Right cardiac atrium (tissue), 5 donors: ENCODE measurements at regions not wholly inside any gene's neighbourhood (a gene's known extent, or its start where the extent isn't known, plus 50 kb on each side); places are given as distances from the start of the nearest gene placed in this dataset.

ENCODE experiments used
- ATAC-seq, 2 donors: fragments of 200-7000 bp; cut with Tn5 transposase; one replicate each; pipeline versions ENCODE4 v1.8.0 to v1.9.1; 2020; ENCODE audit warnings: moderate library complexity in 2 of 2, mild to moderate bottlenecking in 1 of 2
- DNase-seq, 3 donors: peaks; one replicate each; pipeline ENCODE4 v3.0.0-alpha.2; 2020
- H3K27ac ChIP-seq: one replicate; pipeline ENCODE4 v1.5.1; 2013; ENCODE audit warnings: mild to moderate bottlenecking, low read length, control low read depth, moderate library complexity
- H3K27me3 ChIP-seq: one replicate; pipeline ENCODE4 v1.6.1; 2013; ENCODE audit not compliant: control insufficient read depth, insufficient read depth
- H3K4me1 ChIP-seq: one replicate; pipeline ENCODE4 v1.6.1; 2013; ENCODE audit warnings: low read length; ENCODE audit not compliant: control insufficient read depth, insufficient read depth
- H3K4me3 ChIP-seq: one replicate; pipeline ENCODE4 v1.5.1; 2013; ENCODE audit warnings: low read length, control low read depth
- H3K9me3 ChIP-seq: one replicate; pipeline ENCODE4 v1.6.1; 2013; ENCODE audit warnings: low read length; ENCODE audit not compliant: control insufficient read depth
- WGBS: extraction: QIAGEN DNeasy Blood & Tissue Kit; methylation state at CpG from one replicate; pipeline ENCODE4 v1.1.7; 2013; 5-methylcytosine and 5-hydroxymethylcytosine counted together
- intact Hi-C, 4 donors: fragments of 100-400 bp; cut with DNase I; formaldehyde crosslinking; loops; one replicate each; pipeline versions ENCODE4 v1.11.0 to v1.14.0; 2022 to 2023
- donor health status: healthy with polysubstance abuse.
- donor health status: DM: no; HTN: yes; CAD: no.
- donor health status: DM: no; HTN: no; CAD: no.
- donor health status: DM: no; HTN: yes; CAD: no; lungs with severe emphysema.
- donor health status: DM: yes; HTN: yes; CAD: no.

DNA sequence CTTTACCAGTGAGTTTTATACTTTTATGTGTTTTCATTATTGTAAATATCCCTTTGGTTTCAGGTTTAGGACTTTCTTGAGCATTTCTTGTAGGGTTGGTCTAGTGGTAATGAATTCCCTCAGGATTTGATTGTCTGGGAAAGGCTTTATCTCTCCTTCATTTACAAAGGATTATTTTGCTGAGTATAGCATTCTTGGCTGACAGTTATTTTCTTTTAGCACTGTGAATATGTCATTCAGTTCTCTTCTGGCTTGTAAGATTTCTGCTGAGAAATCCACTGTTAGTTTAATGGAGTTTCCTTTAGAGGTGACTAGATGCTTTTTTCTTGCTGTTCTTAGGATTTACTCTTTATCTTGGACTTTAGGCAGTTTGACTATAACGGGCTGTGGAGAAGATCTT is 373.9 kb downstream of the TSN start:
- Histone ChIP-seq H3K27me3 (no peaks in the 10 kb centered on the region), H3K9me3 (no peaks in the 10 kb centered on the region), H3K4me3 (no peak overlapping the region), H3K4me1 (no peaks in the 10 kb centered on the region), H3K27ac (no peak overlapping the region)
- DNase-seq (no peak), ATAC-seq (no peak)
- intact Hi-C loops = no loop called here
- WGBS = 93% methylated on average over 1 of the region's 1 CpG

DNA sequence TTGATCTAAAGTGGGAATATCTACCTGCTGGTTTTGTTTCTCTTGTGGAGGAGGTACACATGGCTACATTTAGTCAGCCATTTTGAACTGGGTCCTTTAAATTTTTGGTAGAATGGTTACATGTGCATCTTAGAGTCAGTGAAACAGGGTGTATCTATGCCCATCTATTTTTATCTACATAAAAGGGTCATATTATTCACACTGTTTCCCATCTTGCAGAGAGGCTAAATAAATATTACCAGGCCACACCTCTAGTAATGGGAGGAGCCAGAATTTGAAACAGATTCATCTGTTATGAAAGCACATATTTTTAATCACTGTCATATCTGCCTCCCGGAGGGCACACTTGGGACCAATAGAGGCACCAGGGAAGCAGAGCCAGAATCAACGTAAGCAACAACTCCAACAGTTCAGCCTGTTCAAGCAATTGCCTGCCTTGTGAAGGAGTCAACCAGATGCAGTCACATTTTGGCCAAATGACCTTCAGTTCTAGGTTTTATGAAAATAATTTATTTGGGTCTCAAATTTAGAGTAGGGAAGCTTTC is 376.8 kb downstream of the TSN start:
- Histone ChIP-seq H3K4me3 (no peak overlapping the region), H3K27ac (no peak overlapping the region), H3K27me3 (no peaks in the 10 kb centered on the region), H3K9me3 (no peaks in the 10 kb centered on the region), H3K4me1 (no peaks in the 10 kb centered on the region)
- peak in 1 of 2 donors; percentile 33 for ATAC-seq
- no peak for DNase-seq
- WGBS = 53% methylated on average over 2 of the region's 2 CpGs
- intact Hi-C loops = no loop called here

DNA sequence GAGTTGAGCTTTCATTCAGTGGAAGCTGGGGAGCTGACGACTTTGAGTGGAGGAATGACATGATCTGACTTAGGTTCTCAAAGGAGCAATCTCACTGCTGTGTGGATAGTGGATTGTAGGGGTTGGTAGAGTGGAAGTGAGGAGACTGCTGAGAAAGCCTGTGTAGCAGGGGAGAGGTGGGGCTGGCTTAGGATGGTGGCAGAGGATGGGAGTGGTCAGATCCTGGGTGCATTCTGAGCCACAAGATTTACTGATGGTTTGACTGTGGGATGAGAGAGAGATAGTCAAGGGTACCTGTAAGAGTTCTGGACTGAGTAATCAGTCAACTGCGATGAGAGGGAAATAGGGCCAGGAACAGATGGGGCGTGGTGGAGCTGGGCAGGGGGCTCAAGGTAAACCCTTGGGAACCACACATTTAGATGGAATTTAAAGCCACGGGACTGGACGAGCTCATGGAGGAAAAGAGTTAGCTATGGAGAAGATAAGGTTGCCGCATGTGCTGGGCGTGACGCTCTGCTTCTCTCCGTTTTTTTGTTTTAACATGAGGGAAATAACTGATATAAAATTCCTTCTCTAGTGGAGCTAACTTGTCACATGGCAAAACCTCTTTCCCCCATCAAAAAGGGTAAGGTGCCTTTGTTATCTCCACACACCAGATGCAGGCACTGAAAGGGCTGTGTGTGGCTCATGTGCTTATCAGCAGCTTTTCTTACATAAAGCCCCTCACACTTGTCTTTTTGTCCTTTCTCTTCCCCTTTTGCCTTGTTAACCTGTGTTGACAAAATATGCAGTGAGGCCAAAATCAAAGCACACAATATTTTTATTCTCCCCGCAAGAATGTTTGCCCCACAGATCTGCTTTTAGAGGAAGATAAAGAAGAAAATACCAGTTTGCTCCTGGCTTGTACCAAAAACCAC is 379.8 kb downstream of the TSN start:
- ATAC-seq (no peak), DNase-seq (no peak)
- Histone ChIP-seq H3K9me3 (no peaks in the 10 kb centered on the region), H3K27me3 (no peaks in the 10 kb centered on the region), H3K4me1 (no peaks in the 10 kb centered on the region), H3K27ac (no peak overlapping the region), H3K4me3 (no peak overlapping the region)
- 56% methylated on average over 10 of the region's 10 CpGs for WGBS
- intact Hi-C loops = no loop called here

DNA sequence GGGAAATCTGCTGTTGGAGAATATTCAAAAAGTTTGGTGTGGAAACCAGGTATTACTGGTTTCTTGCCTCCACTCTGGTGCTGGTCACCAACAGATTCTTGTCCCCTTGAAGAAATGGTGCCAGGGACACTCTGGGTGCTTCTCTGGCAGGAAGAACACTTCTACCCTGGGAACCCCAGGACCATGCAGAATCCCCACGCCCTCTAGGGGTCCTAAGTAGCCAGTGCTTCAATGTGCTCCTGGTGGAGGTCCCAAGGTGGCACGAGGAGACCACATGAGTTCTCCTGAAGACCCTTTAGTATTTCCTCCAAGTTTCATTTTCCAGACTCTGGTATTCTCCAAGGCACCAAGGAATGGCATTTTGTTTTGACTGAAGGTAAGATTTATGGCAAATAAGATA is 380.6 kb downstream of the TSN start:
- H3K4me3 ChIP-seq = no peak overlapping the region
- intact Hi-C loops = no loop called here
- no peak for DNase-seq
- 59% methylated on average over 2 of the region's 2 CpGs for WGBS
- no peak for ATAC-seq
- no peak overlapping the region for H3K27ac ChIP-seq
- no peaks in the 10 kb centered on the region for H3K27me3 ChIP-seq
- no peaks in the 10 kb centered on the region for H3K4me1 ChIP-seq
- H3K9me3 ChIP-seq = no peaks in the 10 kb centered on the region

DNA sequence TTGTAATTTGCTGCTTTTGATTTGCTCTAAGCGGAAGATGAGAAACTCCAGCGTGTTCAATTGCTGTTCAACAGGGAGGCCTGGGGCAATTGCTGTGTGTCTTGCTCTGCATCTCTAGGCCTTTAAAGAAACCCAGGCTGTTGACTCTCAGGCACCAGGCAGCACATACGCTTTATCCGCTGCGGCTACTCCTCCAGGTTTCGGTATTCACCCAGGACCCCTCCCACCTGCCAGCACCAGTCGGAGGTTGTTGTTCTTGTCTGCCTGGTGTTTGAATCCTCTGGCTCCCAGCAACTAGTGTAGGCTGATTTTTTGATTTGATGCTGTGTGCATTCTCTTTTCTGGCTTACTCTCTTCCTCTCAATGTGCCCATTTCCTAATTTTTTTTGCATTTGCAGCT is 383.1 kb downstream of the TSN start:
- Histone ChIP-seq H3K9me3 (no peaks in the 10 kb centered on the region), H3K27me3 (no peaks in the 10 kb centered on the region), H3K4me1 (no peaks in the 10 kb centered on the region), H3K27ac (no peak overlapping the region), H3K4me3 (no peak overlapping the region)
- DNase-seq (no peak), ATAC-seq (no peak)
- intact Hi-C loops = no loop called here
- WGBS = 84% methylated on average over 7 of the region's 7 CpGs

DNA sequence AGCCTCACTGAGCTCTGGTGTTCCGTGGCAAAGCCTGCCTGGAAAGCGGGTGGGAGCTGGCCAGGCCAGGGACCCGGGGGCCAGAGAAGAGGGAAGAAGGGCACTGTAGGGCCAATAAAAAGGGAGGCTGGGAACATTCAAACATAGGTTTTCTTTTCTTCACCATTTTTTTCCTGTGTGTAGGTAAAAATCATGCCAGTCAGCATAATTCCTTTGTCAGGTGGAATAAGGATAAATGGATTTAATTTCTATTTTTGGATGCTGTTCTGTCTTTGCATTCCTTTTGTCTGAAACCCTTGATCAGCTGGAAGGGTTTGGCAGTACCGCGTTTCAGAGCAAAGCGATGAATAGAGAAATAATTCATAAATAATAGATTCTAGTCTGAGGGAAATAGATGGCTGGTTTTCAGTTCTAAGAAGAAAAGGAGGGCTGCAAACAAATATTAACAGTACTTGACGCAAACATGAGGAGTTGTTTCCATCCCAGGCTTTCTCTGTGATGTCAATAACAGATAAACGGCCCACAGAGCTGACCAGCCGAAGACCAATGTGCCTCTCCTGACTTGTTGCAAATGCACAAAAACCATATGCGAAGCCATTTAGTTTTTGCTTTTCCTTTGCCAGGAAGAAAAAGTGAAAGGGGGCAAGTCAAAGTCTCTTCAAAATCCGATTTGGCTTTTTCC is 384.4 kb downstream of the TSN start:
- no peaks in the 10 kb centered on the region for H3K27me3 ChIP-seq
- DNase-seq (no peak), ATAC-seq (no peak)
- 77% methylated on average over 11 of the region's 11 CpGs for WGBS
- no peak overlapping the region for H3K27ac ChIP-seq
- intact Hi-C loops = no loop called here
- no peak overlapping the region for H3K4me3 ChIP-seq
- no peaks in the 10 kb centered on the region for H3K4me1 ChIP-seq
- H3K9me3 ChIP-seq = no peaks in the 10 kb centered on the region

DNA sequence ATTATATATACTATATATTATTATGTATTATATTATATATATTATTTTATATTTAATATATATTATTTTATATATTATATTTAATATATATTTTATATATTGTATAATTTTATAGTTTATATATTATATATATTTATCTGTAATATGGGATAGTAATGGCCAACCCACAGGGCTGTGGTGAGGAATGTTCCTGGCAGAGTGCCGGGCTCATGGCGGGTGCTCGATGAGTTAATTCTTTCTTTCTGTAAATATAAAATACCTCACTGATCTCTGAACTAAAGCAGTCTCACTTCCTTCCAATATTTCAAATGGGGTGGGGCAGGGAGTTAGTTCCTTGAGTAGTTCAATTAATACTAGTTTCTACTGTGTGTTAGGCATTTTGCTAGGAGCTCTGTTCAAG is 389.4 kb downstream of the TSN start:
- WGBS = 92% methylated on average over 3 of the region's 3 CpGs
- no peak for DNase-seq
- intact Hi-C loops = no loop called here
- Histone ChIP-seq H3K4me3 (no peak overlapping the region), H3K9me3 (no peaks in the 10 kb centered on the region), H3K27ac (no peak overlapping the region), H3K27me3 (no peaks in the 10 kb centered on the region), H3K4me1 (no peaks in the 10 kb centered on the region)
- ATAC-seq = no peak

DNA sequence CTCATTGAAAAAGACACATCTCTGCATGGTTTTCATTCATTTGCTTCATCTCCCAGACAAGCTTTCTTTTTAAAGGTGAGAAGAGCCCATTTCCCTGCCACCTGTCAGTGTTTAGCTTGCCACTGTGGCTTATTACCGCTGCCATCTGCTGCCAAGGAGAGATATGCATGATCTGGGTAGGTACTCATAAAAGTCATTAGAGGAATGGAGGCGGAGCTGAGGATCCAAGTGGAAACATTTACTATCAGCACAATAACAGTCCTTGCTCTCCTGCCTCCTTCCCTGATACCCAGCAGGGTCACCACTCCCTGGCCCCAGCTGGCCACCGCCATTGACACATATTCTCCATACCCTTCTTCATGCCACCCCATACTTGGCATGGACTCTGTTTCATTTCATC is 390.4 kb downstream of the TSN start:
- Histone ChIP-seq H3K27me3 (no peaks in the 10 kb centered on the region), H3K4me3 (no peak overlapping the region), H3K4me1 (no peaks in the 10 kb centered on the region), H3K27ac (no peak overlapping the region), H3K9me3 (no peaks in the 10 kb centered on the region)
- intact Hi-C loops = no loop called here
- WGBS = 93% methylated on average over 3 of the region's 3 CpGs
- no peak for ATAC-seq
- no peak for DNase-seq

DNA sequence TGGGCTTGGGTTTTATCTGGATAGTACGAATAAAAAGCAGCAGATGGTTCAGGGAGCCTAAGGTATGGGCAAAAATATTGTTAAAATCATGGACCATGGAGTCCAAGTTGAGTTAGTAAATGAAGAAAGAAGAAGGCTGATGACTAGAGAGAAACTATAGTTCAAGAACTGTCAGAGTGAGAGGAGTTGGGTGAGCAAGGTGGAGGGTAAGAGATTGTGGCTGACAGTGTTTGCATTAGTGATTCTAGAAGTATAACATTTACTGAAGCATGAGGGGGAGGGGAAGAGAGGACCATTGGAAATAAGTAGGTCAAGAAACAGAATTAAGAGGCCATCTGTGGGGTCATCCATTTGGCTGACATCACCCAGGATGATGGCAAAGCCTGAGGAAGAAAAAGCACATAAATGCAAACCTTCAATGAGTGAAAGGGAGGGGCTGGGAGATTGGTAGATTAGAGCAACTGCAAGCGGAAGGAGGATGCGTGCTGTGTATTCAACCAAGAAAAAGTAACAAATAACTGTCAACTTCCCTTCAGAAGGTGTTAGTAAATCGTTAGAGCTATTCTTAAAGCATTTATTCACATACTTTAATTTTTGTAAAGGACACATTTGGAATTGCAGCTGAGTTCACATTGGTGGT is 392.8 kb downstream of the TSN start:
- intact Hi-C loops = no loop called here
- no peaks in the 10 kb centered on the region for H3K9me3 ChIP-seq
- H3K27me3 ChIP-seq = no peaks in the 10 kb centered on the region
- 86% methylated on average over 4 of the region's 4 CpGs for WGBS
- H3K4me3 ChIP-seq = no peak overlapping the region
- no peaks in the 10 kb centered on the region for H3K4me1 ChIP-seq
- H3K27ac ChIP-seq = no peak overlapping the region
- DNase-seq (no peak), ATAC-seq (no peak)

DNA sequence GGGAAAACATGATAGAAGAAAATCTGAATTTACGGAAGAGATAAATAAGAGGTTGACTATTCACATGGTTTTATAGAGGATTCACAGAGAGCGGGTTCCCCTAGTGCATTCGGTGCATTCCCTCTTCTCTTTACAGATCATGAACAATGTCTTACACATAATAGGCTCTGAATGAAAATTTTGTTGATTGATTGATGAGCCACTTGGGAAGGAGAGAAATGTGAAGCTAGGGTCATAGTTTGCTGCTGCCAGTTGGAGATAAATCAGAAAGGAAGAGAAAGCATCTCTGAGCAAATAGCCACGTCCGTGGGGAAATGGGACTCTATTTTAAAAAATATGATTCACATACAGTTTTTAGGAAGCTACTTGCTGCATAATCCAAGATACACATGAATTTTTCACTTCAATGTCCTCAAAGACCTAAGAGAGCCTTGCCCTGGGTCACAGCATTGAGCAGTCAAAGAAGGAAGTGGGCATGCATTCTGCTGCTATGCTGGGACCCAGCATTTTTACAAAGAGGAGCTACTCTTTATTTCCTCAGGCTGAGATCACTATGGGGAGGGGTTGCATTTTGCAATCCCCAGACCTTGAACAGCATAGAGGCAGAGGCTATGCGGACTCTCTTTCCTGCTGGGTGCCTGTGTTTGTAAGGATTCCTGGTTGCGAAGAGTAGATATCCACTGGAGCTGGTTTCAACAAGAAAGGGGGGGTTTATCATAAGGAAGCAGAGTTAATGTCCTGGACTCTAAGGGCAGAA is 395.3 kb downstream of the TSN start:
- intact Hi-C loops = no loop called here
- ATAC-seq = no peak
- H3K27ac ChIP-seq = no peak overlapping the region
- H3K4me1 ChIP-seq = no peaks in the 10 kb centered on the region
- H3K4me3 ChIP-seq = no peak overlapping the region
- no peaks in the 10 kb centered on the region for H3K27me3 ChIP-seq
- WGBS = 57% methylated on average over 7 of the region's 7 CpGs
- no peak for DNase-seq
- H3K9me3 ChIP-seq = no peaks in the 10 kb centered on the region
